ENCODE measurements at regions not wholly inside any gene's neighbourhood (a gene's known extent, or its start where the extent isn't known, plus 50 kb on each side); places are given as distances from the start of the nearest gene placed in this dataset.

- FAIRE-seq (peak; percentile 96), DNase-seq (ENCODE audit: low read depth) (no peak)
- Histone ChIP-seq H3K4me3 (ENCODE audit: low read depth, low read length) (no peak overlapping the region), H3K27me3 (ENCODE audit: control insufficient read depth, insufficient read depth, low read length) (no peaks in the 10 kb centered on the region), H3K36me3 (ENCODE audit: control insufficient read depth, insufficient read depth, low read length) (no peaks in the 10 kb centered on the region)
- no peak for TF ChIP-seq CTCF (IDR thresholded peaks at IDR 0.05; ENCODE audit: insufficient read depth, low read length, severe bottlenecking)
Measured at GRCh38 chr1:181334724-181335123, 148.6 kb upstream of the CACNA1E start.

GRCh38 chr1:181335631-181336030 is 147.7 kb upstream of the CACNA1E start:
- Histone ChIP-seq H3K36me3 (ENCODE audit: control insufficient read depth, insufficient read depth, low read length) (no peaks in the 10 kb centered on the region), H3K4me3 (ENCODE audit: low read depth, low read length) (no peak overlapping the region), H3K27me3 (ENCODE audit: control insufficient read depth, insufficient read depth, low read length) (no peaks in the 10 kb centered on the region)
- FAIRE-seq (no peak), DNase-seq (ENCODE audit: low read depth) (no peak)
- no peak for TF ChIP-seq CTCF (IDR thresholded peaks at IDR 0.05; ENCODE audit: insufficient read depth, low read length, severe bottlenecking)

GRCh38 chr1:181341026-181341632 is 142.2 kb upstream of the CACNA1E start:
- no peak for FAIRE-seq
- no peaks in the 10 kb centered on the region for H3K36me3 ChIP-seq (ENCODE audit: control insufficient read depth, insufficient read depth, low read length)
- no peak for TF ChIP-seq CTCF (IDR thresholded peaks at IDR 0.05; ENCODE audit: insufficient read depth, low read length, severe bottlenecking)
- no peaks in the 10 kb centered on the region for H3K27me3 ChIP-seq (ENCODE audit: control insufficient read depth, insufficient read depth, low read length)
- no peak overlapping the region for H3K4me3 ChIP-seq (ENCODE audit: low read depth, low read length)
- no peak for DNase-seq (ENCODE audit: low read depth)

- DNase-seq (ENCODE audit: low read depth) (peak; percentile 87), FAIRE-seq (peak; percentile 99)
- no peaks in the 10 kb centered on the region for H3K36me3 ChIP-seq (ENCODE audit: control insufficient read depth, insufficient read depth, low read length)
- no peaks in the 10 kb centered on the region for H3K27me3 ChIP-seq (ENCODE audit: control insufficient read depth, insufficient read depth, low read length)
- H3K4me3 ChIP-seq (ENCODE audit: low read depth, low read length): no peak overlapping the region
- no peak for TF ChIP-seq CTCF (IDR thresholded peaks at IDR 0.05; ENCODE audit: insufficient read depth, low read length, severe bottlenecking)
Measured at GRCh38 chr1:181344091-181344490, 139.2 kb upstream of the CACNA1E start.

GRCh38 chr1:181345146-181345545 is 138.2 kb upstream of the CACNA1E start:
- H3K4me3 ChIP-seq (ENCODE audit: low read depth, low read length): no peak overlapping the region
- H3K36me3 ChIP-seq (ENCODE audit: control insufficient read depth, insufficient read depth, low read length): no peaks in the 10 kb centered on the region
- H3K27me3 ChIP-seq (ENCODE audit: control insufficient read depth, insufficient read depth, low read length): no peaks in the 10 kb centered on the region
- FAIRE-seq (no peak), DNase-seq (ENCODE audit: low read depth) (no peak)
- no peak for TF ChIP-seq CTCF (IDR thresholded peaks at IDR 0.05; ENCODE audit: insufficient read depth, low read length, severe bottlenecking)

Measured in bronchial epithelial cell (primary cell).